Kidney (tissue), 13 donors: ENCODE measurements at regions not wholly inside any gene's neighbourhood (a gene's known extent, or its start where the extent isn't known, plus 50 kb on each side); places are given as distances from the start of the nearest gene placed in this dataset.

ENCODE experiments used
- DNase-seq, 5 donors: peaks; one replicate each; pipeline ENCODE4 v3.0.0-alpha.2; 2013 to 2020
- FAIRE-seq: peaks from 2 replicates; lab custom pipeline; 2012; peaks lifted over from hg19 to GRCh38; lab: Jason Lieb, UNC
- H3K27ac ChIP-seq, 2 donors: one replicate each; pipeline ENCODE4 v1.7.0; 2013; ENCODE audit warnings: low read depth in 2 of 2, low read length in 2 of 2, inconsistent platforms in 1 of 2
- H3K27me3 ChIP-seq: one replicate; pipeline ENCODE4 v1.7.1; 2013; ENCODE audit warnings: low read length, inconsistent platforms; ENCODE audit not compliant: control insufficient read depth, insufficient read depth
- H3K36me3 ChIP-seq, 3 donors: one replicate each; pipeline versions ENCODE4 v1.7.0 to v1.7.1; 2013; ENCODE audit warnings: low read length in 3 of 3, control low read depth in 1 of 3, inconsistent platforms in 1 of 3; ENCODE audit not compliant: insufficient read depth in 3 of 3, control insufficient read depth in 2 of 3
- H3K4me1 ChIP-seq, 3 donors: one replicate each; pipeline versions ENCODE4 v1.7.0 to v1.7.1; 2013; ENCODE audit warnings: low read length in 3 of 3, inconsistent platforms in 1 of 3, low read depth in 1 of 3; ENCODE audit not compliant: control insufficient read depth in 2 of 3, insufficient read depth in 2 of 3
- H3K4me3 ChIP-seq, 3 donors: one replicate each; pipeline versions ENCODE4 v1.7.0 to v1.8.1; 2013; ENCODE audit warnings: low read length in 3 of 3, control low read depth in 1 of 3, inconsistent platforms in 1 of 3
- H3K9ac ChIP-seq, 3 donors: one replicate each; pipeline versions ENCODE4 v1.7.0 to v1.7.1; 2013; ENCODE audit warnings: low read length in 3 of 3, control low read depth in 1 of 3, inconsistent platforms in 1 of 3
- H3K9me3 ChIP-seq, 3 donors: one replicate each; pipeline versions ENCODE4 v1.7.0 to v1.7.1; 2013; ENCODE audit warnings: low read length in 3 of 3, control low read depth in 1 of 3, inconsistent platforms in 1 of 3; ENCODE audit not compliant: control insufficient read depth in 2 of 3, insufficient read depth in 1 of 3
- CTCF ChIP-seq: IDR thresholded peaks from 3 replicates; pipeline ENCODE4 v1.5.1; 2012; ENCODE audit warnings: mild to moderate bottlenecking, moderate library complexity, borderline replicate concordance; ENCODE audit not compliant: insufficient read depth; ENCODE audit errors: extremely low read depth
- intact Hi-C: fragments of 100-400 bp; cut with DNase I; formaldehyde crosslinking; loops from one replicate; pipeline ENCODE4 v1.11.1; 2022
- donor health status: control.
- donor health status: control.
- donor health status: control.
- donor health status: control.
- donor health status: control.
- donor health status: DM: yes; HTN: yes; CAD: no.
- donor health status: Normal renal cell carcinoma (clear cell type).

GRCh38 chr12:5257763-5258495 is 174.0 kb upstream of the NTF3 start:
- intact Hi-C loops, result no loop called here
- no peak for FAIRE-seq
- no peak for TF ChIP-seq CTCF

GRCh38 chr12:5258498-5258897 is 173.4 kb upstream of the NTF3 start:
- FAIRE-seq, result no peak

More at GRCh38 chr12:5257763-5258495, 174.0 kb upstream of the NTF3 start:
- H3K9me3 ChIP-seq, result no peaks in the 10 kb centered on the region
- H3K9ac ChIP-seq, result no peak overlapping the region
- no peaks in the 10 kb centered on the region for H3K27me3 ChIP-seq
- H3K4me3 ChIP-seq, result no peak overlapping the region
- no peak for DNase-seq
- H3K4me1 ChIP-seq, result no peaks in the 10 kb centered on the region
- no peaks in the 10 kb centered on the region for H3K36me3 ChIP-seq
- no peak overlapping the region for H3K27ac ChIP-seq

GRCh38 chr12:5258926-5259325 is 173.0 kb upstream of the NTF3 start:
- H3K27me3 ChIP-seq, result no peaks in the 10 kb centered on the region
- H3K9me3 ChIP-seq, result no peaks in the 10 kb centered on the region
- intact Hi-C loops, result no loop called here
- TF ChIP-seq CTCF, result no peak
- no peak overlapping the region for H3K9ac ChIP-seq
- H3K27ac ChIP-seq, result no peak overlapping the region
- no peaks in the 10 kb centered on the region for H3K36me3 ChIP-seq
- FAIRE-seq (no peak), DNase-seq (no peak)
- no peaks in the 10 kb centered on the region for H3K4me1 ChIP-seq
- H3K4me3 ChIP-seq, result no peak overlapping the region

More at GRCh38 chr12:5258498-5258897, 173.4 kb upstream of the NTF3 start:
- H3K36me3 ChIP-seq, result no peaks in the 10 kb centered on the region
- intact Hi-C loops, result no loop called here
- no peaks in the 10 kb centered on the region for H3K9me3 ChIP-seq
- no peaks in the 10 kb centered on the region for H3K4me1 ChIP-seq
- H3K27me3 ChIP-seq, result no peaks in the 10 kb centered on the region
- H3K9ac ChIP-seq, result no peak overlapping the region
- no peak overlapping the region for H3K4me3 ChIP-seq
- H3K27ac ChIP-seq, result no peak overlapping the region
- no peak for DNase-seq
- TF ChIP-seq CTCF, result no peak
